Activated B cell treated with CpG ODN at 0.5 μM for 24 hours (primary cell): ENCODE measurements at regions not wholly inside any gene's neighbourhood (a gene's known extent, or its start where the extent isn't known, plus 50 kb on each side); places are given as distances from the start of the nearest gene placed in this dataset.

Experiments used
- ATAC-seq: fragments of 200-7000 bp; cut with Tn5 transposase; one replicate; pipeline ENCODE4 v1.10.0; 2021; ENCODE audit warnings: low read depth, mild to moderate bottlenecking, moderate library complexity
- CTCF ChIA-PET: fragments of 350-600 bp; sonication (Branson Sonifier 250); formaldehyde crosslinking; loops from one replicate; lab custom pipeline; 2021; ENCODE audit warnings: antibody characterized with exemption; lab: Charles Lee
- POLR2A ChIA-PET: fragments of 350-600 bp; sonication (Branson Sonifier 250); formaldehyde crosslinking; loops from one replicate; lab custom pipeline; 2021; ENCODE audit warnings: antibody characterized with exemption; lab: Charles Lee
- DNase-seq: peaks from one replicate; pipeline ENCODE4 v3.0.0; 2022
- H3K27ac Mint-ChIP-seq: one replicate; pipeline ENCODE4 v1.8.0; 2020; ENCODE audit warnings: mixed read lengths
- H3K27me3 Mint-ChIP-seq: one replicate; pipeline ENCODE4 v1.8.0; 2021; ENCODE audit warnings: mixed read lengths
- H3K36me3 Mint-ChIP-seq: one replicate; pipeline ENCODE4 v1.8.0; 2021; ENCODE audit warnings: low read depth, mixed read lengths
- H3K4me1 Mint-ChIP-seq: one replicate; pipeline ENCODE4 v1.8.0; 2021; ENCODE audit warnings: mixed read lengths
- H3K4me3 Mint-ChIP-seq: one replicate; pipeline ENCODE4 v1.8.0; 2020; ENCODE audit warnings: mild to moderate bottlenecking, mixed read lengths
- H3K9me3 Mint-ChIP-seq: one replicate; pipeline ENCODE4 v1.8.0; 2020; ENCODE audit warnings: mixed read lengths
- CTCF ChIP-seq: fragments of 200-600 bp; IDR thresholded peaks from one replicate; pipeline ENCODE4 v1.8.0; 2022; ENCODE audit warnings: antibody characterized with exemption, mild to moderate bottlenecking
- intact Hi-C: fragments of 100-400 bp; cut with micrococcal nuclease; formaldehyde crosslinking; loops from one replicate; pipeline ENCODE4 v1.15.1; 2024

GRCh38 chrX:16488959-16489358 is 161.0 kb upstream of the S100G start:
- Mint-ChIP-seq H3K4me1 (no peaks in the 10 kb centered on the region), H3K36me3 (no peaks in the 10 kb centered on the region), H3K9me3 (no peaks in the 10 kb centered on the region), H3K27ac (no peak overlapping the region), H3K27me3 (no peaks in the 10 kb centered on the region), H3K4me3 (no peak overlapping the region)
- DNase-seq (no peak), ATAC-seq (no peak)
- intact Hi-C loops, result no loop called here
- CTCF ChIA-PET, result no interaction called here
- POLR2A ChIA-PET, result no interaction called here
- TF ChIP-seq CTCF, result no peak

GRCh38 chrX:16491461-16491860 is 158.5 kb upstream of the S100G start:
- intact Hi-C loops, result no loop called here
- no peak overlapping the region for H3K4me3 Mint-ChIP-seq
- no peaks in the 10 kb centered on the region for H3K27me3 Mint-ChIP-seq
- POLR2A ChIA-PET, result no interaction called here
- H3K27ac Mint-ChIP-seq, result no peak overlapping the region
- DNase-seq (no peak), ATAC-seq (no peak)
- no peaks in the 10 kb centered on the region for H3K36me3 Mint-ChIP-seq
- TF ChIP-seq CTCF, result no peak
- no peaks in the 10 kb centered on the region for H3K4me1 Mint-ChIP-seq
- CTCF ChIA-PET, result no interaction called here
- H3K9me3 Mint-ChIP-seq, result no peaks in the 10 kb centered on the region

- POLR2A ChIA-PET, result no interaction called here
- no peak for TF ChIP-seq CTCF
- H3K4me1 Mint-ChIP-seq, result no peaks in the 10 kb centered on the region
- no peaks in the 10 kb centered on the region for H3K36me3 Mint-ChIP-seq
- intact Hi-C loops, result no loop called here
- H3K9me3 Mint-ChIP-seq, result no peaks in the 10 kb centered on the region
- ATAC-seq (no peak), DNase-seq (no peak)
- no peak overlapping the region for H3K27ac Mint-ChIP-seq
- H3K27me3 Mint-ChIP-seq, result no peaks in the 10 kb centered on the region
- CTCF ChIA-PET, result interaction anchor here (0.6 kb wide), 1 partner anchor 25 kb away, joined by 3 read pairs; no protein-coding TSS in a partner anchor
- H3K4me3 Mint-ChIP-seq, result no peak overlapping the region
Observed at GRCh38 chrX:16496175-16496574, 153.8 kb upstream of the S100G start.

DNA sequence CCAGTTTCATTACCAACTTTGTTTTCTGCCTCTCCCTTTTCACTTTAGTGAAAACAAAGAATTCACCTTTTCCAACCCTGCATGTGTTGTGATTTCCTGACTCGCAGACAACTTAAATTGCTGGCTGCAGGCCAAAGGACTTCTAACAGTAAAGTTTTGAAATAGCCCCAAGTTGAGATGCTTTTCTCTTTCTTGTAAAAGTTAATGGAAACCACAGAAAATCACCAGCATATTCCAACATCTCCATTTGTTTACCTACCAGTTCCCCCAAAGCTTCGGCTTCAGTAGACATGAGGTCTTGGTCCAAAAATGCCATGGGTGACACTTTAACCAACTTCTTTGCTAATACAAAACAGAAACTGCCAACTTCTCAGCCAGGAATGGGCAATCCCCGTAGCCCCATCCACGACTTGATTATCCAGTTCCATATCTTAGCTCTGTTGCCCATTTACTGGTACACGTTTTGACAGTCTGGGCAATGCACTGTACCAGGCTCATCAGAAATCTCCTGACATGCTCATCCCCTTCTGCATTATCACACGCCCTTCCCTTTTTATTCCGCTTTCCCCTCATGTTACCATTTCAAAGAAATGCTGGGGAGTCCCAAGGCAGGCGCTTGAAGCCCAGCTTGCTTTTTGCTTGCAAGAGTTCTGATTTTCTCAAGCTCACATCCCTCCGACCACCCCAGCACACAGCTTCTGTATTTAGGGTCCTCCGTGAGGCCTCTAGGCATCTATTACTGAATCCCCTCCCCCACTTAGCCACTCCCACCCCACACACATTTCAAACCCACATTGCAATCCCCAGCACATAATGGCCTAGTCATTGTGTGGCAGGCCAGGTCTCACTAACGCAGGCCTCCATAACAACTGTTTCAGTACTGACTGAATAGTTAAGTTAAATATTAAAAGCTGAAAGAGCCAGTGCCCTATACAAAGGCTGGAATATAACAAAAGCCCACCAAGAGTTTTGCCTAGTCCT is 137.9 kb upstream of the S100G start:
- CTCF ChIA-PET, result no interaction called here
- DNase-seq (no peak), ATAC-seq (no peak)
- Mint-ChIP-seq H3K4me3 (no peak overlapping the region), H3K36me3 (no peaks in the 10 kb centered on the region), H3K27me3 (no peaks in the 10 kb centered on the region), H3K9me3 (no peaks in the 10 kb centered on the region), H3K4me1 (no peaks in the 10 kb centered on the region), H3K27ac (no peak overlapping the region)
- TF ChIP-seq CTCF, result no peak
- intact Hi-C loops, result no loop called here
- POLR2A ChIA-PET, result no interaction called here

GRCh38 chrX:16516232-16516876 is 133.6 kb upstream of the S100G start:
- H3K4me1 Mint-ChIP-seq, result no peaks in the 10 kb centered on the region
- H3K27me3 Mint-ChIP-seq, result no peaks in the 10 kb centered on the region
- DNase-seq, result no peak
- no peak for TF ChIP-seq CTCF
- ChIA-PET CTCF (no interaction called here), POLR2A (no interaction called here)
- H3K4me3 Mint-ChIP-seq, result no peak overlapping the region
- no peak for ATAC-seq
- H3K27ac Mint-ChIP-seq, result no peak overlapping the region
- no peaks in the 10 kb centered on the region for H3K36me3 Mint-ChIP-seq
- intact Hi-C loops, result no loop called here
- peaks cover 3% of the 10 kb centered on the region for H3K9me3 Mint-ChIP-seq
